ENCODE measurements at regions not wholly inside any gene's neighbourhood (a gene's known extent, or its start where the extent isn't known, plus 50 kb on each side); places are given as distances from the start of the nearest gene placed in this dataset.

DNA sequence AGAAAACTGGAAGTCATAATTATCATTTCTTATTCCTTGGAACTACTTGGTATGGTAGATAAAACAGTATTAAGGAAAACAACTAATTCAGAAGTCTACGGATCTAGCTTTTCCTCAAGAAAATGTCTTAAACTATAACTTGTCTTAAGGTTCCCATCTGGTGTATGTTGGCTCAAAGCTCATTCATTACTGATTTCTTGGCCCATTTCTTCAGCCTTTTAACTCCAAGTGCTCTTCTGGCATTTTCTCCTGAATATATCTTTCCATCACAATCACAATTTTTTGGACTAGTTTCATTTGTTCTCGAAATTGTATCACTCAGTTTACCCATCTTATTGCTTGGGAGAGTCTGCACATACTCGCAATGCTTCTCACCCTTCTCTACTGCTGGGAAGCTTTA lies 150.1 kb downstream of the C12orf50 start:
- Histone ChIP-seq H3K4me2 (ENCODE audit: low read length) (no peak overlapping the region), H3K27me3 (ENCODE audit: control insufficient read depth, insufficient read depth, low read length) (no peaks in the 10 kb centered on the region), H3K4me1 (ENCODE audit: control insufficient read depth, insufficient read depth, low read length) (no peaks in the 10 kb centered on the region), H3K4me3 (ENCODE audit: low read length) (no peak overlapping the region), H3K36me3 (ENCODE audit: insufficient read depth, low read length) (no peaks in the 10 kb centered on the region), H3K9ac (ENCODE audit: low read depth, low read length) (no peak overlapping the region), H3K9me3 (replicated peaks; ENCODE audit: low read length) (no peaks in the 10 kb centered on the region)

DNA sequence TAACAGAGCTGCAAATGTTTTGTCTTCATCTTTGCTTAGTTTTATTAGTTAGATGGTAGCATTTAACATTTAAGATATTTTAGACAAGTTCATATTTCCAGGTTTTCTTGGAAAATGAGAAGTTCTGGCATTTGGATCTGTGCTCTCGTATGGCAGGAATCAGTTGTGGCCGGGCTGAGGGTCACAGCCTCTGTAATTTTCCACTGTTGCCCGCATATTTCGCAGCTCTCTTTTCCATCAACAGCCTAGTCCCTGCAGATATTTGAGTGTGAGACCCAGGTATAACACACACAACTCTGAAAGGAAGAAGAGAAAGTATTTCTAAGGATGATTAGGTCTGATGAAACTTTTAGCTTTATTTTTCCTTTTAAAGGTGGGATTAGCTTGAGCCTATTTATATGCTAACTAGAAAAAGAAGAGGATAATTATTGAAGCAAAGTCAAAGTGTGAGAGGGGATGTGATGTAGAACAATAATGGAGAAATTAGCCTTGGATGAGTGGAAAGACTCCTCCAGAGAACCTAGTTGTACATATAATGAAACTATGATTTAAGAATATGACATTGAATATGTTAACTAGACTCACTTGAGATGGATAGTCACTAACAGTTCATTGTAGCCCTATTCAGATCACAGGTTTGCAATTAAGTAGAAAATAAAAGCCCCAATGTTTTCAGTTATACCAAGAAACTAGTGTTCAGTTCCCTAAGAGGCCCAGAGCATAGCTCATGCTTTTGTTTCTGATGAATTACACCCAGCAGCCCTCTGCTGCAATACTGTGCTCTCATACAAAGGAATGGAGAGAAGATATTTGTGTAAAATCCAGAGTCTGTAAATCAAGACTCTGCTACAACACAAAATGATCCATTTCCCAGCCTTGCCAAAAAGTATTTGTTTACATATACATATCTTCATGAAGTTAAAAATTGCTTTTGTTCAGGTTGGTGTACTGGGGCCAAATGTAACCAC lies 158.4 kb downstream of the C12orf50 start:
- Histone ChIP-seq H3K27me3 (ENCODE audit: control insufficient read depth, insufficient read depth, low read length) (no peaks in the 10 kb centered on the region), H3K36me3 (ENCODE audit: insufficient read depth, low read length) (no peaks in the 10 kb centered on the region), H3K4me3 (ENCODE audit: low read length) (no peak overlapping the region), H3K9ac (ENCODE audit: low read depth, low read length) (no peak overlapping the region), H3K4me1 (ENCODE audit: control insufficient read depth, insufficient read depth, low read length) (peaks cover 5% of the 10 kb centered on the region), H3K4me2 (ENCODE audit: low read length) (no peak overlapping the region), H3K9me3 (replicated peaks; ENCODE audit: low read length) (no peaks in the 10 kb centered on the region)

DNA sequence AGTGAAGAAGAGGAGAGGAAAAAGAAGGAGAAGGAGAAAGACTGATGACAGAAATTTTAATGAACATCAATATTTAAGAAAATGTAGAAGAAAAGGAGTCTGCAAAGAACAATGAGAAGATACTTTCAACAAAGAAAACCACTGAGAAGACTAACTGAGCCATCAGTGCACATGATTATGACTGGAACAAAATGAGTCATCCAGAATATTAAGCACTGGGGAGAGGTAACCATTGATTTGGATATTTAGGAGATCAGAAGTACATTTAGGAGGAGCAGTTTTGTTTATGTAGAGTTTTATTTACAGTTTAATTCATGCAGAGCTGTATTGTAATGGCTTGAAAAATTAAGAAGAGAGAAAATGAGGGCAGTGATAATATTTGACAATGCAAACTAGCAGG lies 159.1 kb downstream of the C12orf50 start:
- no peak overlapping the region for H3K9ac ChIP-seq (ENCODE audit: low read depth, low read length)
- H3K9me3 ChIP-seq (replicated peaks; ENCODE audit: low read length), result no peaks in the 10 kb centered on the region
- H3K4me1 ChIP-seq (ENCODE audit: control insufficient read depth, insufficient read depth, low read length), result peaks cover 5% of the 10 kb centered on the region
- H3K4me2 ChIP-seq (ENCODE audit: low read length), result no peak overlapping the region
- H3K4me3 ChIP-seq (ENCODE audit: low read length), result no peak overlapping the region
- H3K36me3 ChIP-seq (ENCODE audit: insufficient read depth, low read length), result no peaks in the 10 kb centered on the region
- H3K27me3 ChIP-seq (ENCODE audit: control insufficient read depth, insufficient read depth, low read length), result no peaks in the 10 kb centered on the region

DNA sequence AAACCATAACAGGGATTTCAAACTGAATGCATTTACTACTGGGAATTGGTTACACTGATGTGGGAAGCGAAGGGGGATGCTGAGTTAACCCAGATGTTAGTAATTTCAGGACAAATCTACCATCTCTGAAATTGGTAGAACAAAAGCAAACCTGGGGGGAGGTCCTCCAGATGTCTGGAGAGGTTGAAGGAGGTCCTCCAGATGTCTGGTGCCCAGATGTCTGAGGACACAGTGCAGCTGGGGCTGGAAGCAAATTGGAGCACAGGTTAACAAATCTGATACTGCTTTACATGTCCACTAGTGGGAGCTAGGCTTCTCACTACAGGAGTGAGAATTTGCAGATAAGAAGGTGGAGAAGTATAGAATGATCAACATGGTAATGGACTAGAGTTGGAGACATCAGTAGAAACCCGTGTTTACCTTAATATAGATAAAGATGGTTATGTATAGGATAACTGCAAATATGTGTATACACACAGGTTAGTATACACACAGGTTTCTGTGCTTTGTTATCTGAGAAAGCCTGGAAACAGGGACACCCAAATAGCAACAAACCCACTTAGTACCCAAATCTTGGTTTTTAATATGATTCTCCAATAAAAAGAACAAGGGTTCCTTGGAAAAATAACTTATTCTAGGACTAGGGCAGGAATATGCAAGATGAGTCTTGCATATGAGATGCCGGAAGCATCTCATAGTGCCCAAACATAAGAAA lies 162.5 kb downstream of the C12orf50 start:
- Histone ChIP-seq H3K27me3 (ENCODE audit: control insufficient read depth, insufficient read depth, low read length) (no peaks in the 10 kb centered on the region), H3K4me2 (ENCODE audit: low read length) (no peak overlapping the region), H3K9me3 (replicated peaks; ENCODE audit: low read length) (no peaks in the 10 kb centered on the region), H3K4me3 (ENCODE audit: low read length) (no peak overlapping the region), H3K4me1 (ENCODE audit: control insufficient read depth, insufficient read depth, low read length) (peaks cover 5% of the 10 kb centered on the region), H3K36me3 (ENCODE audit: insufficient read depth, low read length) (no peaks in the 10 kb centered on the region), H3K9ac (ENCODE audit: low read depth, low read length) (no peak overlapping the region)

DNA sequence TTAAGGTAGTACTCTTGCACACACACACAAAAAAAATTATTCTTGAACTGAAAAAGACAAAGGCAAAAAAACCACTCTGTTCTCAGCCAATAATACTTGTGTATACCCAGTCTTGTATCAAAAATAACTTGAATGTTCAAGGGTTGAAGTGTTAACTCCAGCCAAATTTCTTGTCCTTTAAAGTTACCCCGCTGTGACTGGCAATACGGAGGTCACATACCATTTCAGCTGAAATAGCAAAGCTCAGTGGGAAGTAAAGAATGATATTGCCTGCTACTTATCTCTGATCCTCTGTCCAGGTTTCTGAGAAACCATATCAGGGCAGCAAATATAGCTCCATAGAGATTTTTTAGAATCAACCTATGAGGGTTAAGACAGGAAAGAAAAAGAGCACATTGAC lies 167.4 kb downstream of the C12orf50 start:
- Histone ChIP-seq H3K4me1 (ENCODE audit: control insufficient read depth, insufficient read depth, low read length) (no peaks in the 10 kb centered on the region), H3K4me2 (ENCODE audit: low read length) (no peak overlapping the region), H3K4me3 (ENCODE audit: low read length) (no peak overlapping the region), H3K36me3 (ENCODE audit: insufficient read depth, low read length) (no peaks in the 10 kb centered on the region), H3K9ac (ENCODE audit: low read depth, low read length) (no peak overlapping the region), H3K9me3 (replicated peaks; ENCODE audit: low read length) (no peaks in the 10 kb centered on the region), H3K27me3 (ENCODE audit: control insufficient read depth, insufficient read depth, low read length) (no peaks in the 10 kb centered on the region)

DNA sequence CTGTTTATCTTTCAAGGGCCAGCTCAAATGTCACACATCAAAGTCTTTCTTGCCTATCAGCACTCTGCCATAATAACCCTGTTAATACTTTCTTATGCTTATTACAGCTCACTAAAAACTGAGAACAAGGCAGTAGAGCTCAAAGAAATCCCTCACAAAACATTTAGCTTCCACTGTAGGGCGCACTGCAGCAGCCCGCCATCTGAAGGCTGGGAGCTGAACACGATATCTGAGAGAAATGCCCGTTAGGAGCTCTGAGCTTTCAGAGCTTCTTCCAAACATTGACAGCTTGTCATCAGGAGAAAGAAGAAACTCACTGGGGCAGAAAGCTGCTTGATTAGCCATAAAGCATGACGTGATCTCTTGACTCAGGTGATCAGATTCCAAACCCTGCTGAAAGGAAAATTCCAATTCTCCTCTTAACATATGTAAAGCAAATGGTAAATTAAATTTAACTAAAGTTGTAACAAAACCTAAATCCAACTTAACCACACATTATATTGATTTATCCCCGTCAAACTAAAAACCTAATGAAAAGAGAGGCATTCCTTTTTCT lies 175.7 kb downstream of the C12orf50 start:
- no peaks in the 10 kb centered on the region for H3K9me3 ChIP-seq (replicated peaks; ENCODE audit: low read length)
- H3K27me3 ChIP-seq (ENCODE audit: control insufficient read depth, insufficient read depth, low read length), result no peaks in the 10 kb centered on the region
- H3K4me3 ChIP-seq (ENCODE audit: low read length), result no peak overlapping the region
- no peaks in the 10 kb centered on the region for H3K4me1 ChIP-seq (ENCODE audit: control insufficient read depth, insufficient read depth, low read length)
- H3K36me3 ChIP-seq (ENCODE audit: insufficient read depth, low read length), result no peaks in the 10 kb centered on the region
- H3K9ac ChIP-seq (ENCODE audit: low read depth, low read length), result no peak overlapping the region
- no peak overlapping the region for H3K4me2 ChIP-seq (ENCODE audit: low read length)

- no peaks in the 10 kb centered on the region for H3K27me3 ChIP-seq (ENCODE audit: control insufficient read depth, insufficient read depth, low read length)
Observed at GRCh38 chr12:87849074-87849473, 180.1 kb downstream of the C12orf50 start.

DNA sequence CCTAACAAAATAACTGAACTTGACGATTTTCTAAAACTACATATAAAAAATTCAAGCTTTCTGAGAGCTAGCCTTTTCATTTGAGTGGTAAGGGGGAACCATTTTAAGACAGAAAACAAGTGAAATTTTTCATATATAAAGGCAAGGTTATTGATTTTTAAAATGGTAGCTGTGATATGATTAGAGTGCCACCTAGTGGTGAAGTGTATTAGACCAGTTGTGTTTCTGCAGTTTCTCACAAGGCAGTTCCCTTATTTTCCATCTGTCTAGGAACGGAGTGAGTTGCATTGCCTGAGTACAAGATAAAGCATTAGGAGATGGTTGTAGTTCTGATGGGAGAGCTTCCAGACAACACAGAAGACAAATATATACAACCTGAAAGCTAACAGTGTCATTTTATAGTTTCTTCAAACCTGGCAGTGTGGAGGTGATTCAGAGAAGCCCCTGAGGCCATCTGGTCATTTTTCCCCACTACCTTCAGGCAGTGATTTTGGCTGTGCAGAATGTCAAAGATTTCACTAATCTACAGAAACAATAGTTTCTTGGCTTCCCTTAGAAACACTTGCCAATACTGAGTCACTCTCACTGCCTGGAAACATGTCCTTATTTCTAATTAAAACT lies 180.8 kb downstream of the C12orf50 start:
- no peaks in the 10 kb centered on the region for H3K4me1 ChIP-seq (ENCODE audit: control insufficient read depth, insufficient read depth, low read length)

More at GRCh38 chr12:87849074-87849473, 180.1 kb downstream of the C12orf50 start:
- no peak overlapping the region for H3K9ac ChIP-seq (ENCODE audit: low read depth, low read length)
- H3K36me3 ChIP-seq (ENCODE audit: insufficient read depth, low read length), result no peaks in the 10 kb centered on the region
- H3K4me3 ChIP-seq (ENCODE audit: low read length), result no peak overlapping the region
- H3K4me2 ChIP-seq (ENCODE audit: low read length), result no peak overlapping the region
- H3K4me1 ChIP-seq (ENCODE audit: control insufficient read depth, insufficient read depth, low read length), result no peaks in the 10 kb centered on the region
- no peaks in the 10 kb centered on the region for H3K9me3 ChIP-seq (replicated peaks; ENCODE audit: low read length)

GRCh38 chr12:87847147-87847546 lies 182.1 kb downstream of the C12orf50 start:
- Histone ChIP-seq H3K4me2 (ENCODE audit: low read length) (no peak overlapping the region), H3K9ac (ENCODE audit: low read depth, low read length) (no peak overlapping the region), H3K4me1 (ENCODE audit: control insufficient read depth, insufficient read depth, low read length) (no peaks in the 10 kb centered on the region), H3K9me3 (replicated peaks; ENCODE audit: low read length) (no peaks in the 10 kb centered on the region), H3K4me3 (ENCODE audit: low read length) (no peak overlapping the region), H3K27me3 (ENCODE audit: control insufficient read depth, insufficient read depth, low read length) (no peaks in the 10 kb centered on the region), H3K36me3 (ENCODE audit: insufficient read depth, low read length) (no peaks in the 10 kb centered on the region)

More for the DNA sequence above, 180.8 kb downstream of the C12orf50 start:
- H3K36me3 ChIP-seq (ENCODE audit: insufficient read depth, low read length), result no peaks in the 10 kb centered on the region
- no peak overlapping the region for H3K9ac ChIP-seq (ENCODE audit: low read depth, low read length)
- H3K27me3 ChIP-seq (ENCODE audit: control insufficient read depth, insufficient read depth, low read length), result no peaks in the 10 kb centered on the region
- no peak overlapping the region for H3K4me3 ChIP-seq (ENCODE audit: low read length)
- H3K4me2 ChIP-seq (ENCODE audit: low read length), result no peak overlapping the region
- no peaks in the 10 kb centered on the region for H3K9me3 ChIP-seq (replicated peaks; ENCODE audit: low read length)

DNA sequence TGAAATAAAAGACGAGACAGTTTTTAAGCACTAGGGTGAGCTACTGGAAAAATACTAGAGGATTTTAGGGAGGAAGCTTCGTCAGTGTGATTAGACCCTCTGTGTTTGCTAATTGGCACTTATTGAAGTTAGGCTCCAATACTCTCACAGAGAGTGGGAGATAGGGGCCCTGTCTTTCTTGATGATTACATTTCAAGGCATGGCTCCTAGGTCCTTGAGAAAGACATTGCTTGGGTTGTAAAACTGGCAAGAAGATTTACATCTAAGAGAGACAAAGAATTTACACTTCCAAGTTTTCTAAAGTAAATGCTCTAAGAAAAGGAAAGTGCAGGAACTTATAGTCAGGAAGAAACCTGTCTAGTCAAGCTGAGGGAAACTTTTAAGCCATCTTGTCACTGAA lies 183.2 kb downstream of the C12orf50 start:
- Histone ChIP-seq H3K9ac (ENCODE audit: low read depth, low read length) (no peak overlapping the region), H3K36me3 (ENCODE audit: insufficient read depth, low read length) (no peaks in the 10 kb centered on the region), H3K27me3 (ENCODE audit: control insufficient read depth, insufficient read depth, low read length) (no peaks in the 10 kb centered on the region), H3K4me1 (ENCODE audit: control insufficient read depth, insufficient read depth, low read length) (no peaks in the 10 kb centered on the region), H3K9me3 (replicated peaks; ENCODE audit: low read length) (no peaks in the 10 kb centered on the region), H3K4me2 (ENCODE audit: low read length) (no peak overlapping the region), H3K4me3 (ENCODE audit: low read length) (no peak overlapping the region)

DNA sequence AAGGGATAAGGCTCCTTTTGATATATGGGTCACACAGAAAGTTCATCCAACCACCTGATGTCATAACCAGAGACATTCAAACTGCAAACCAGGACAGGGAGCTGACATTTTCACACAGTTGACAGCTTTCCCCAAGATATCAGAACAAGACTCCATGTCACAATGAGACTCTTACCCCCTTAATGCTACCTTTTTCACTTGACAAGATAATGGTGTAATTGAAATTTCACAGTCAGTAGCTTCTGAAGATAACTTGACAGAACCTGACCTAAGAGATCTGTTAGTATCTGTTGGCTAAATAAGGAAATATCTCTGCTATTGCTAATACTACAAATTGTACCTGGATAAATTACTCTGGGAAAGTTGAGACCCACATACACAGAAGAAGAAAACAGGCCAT lies 187.3 kb downstream of the C12orf50 start:
- Histone ChIP-seq H3K27me3 (ENCODE audit: control insufficient read depth, insufficient read depth, low read length) (no peaks in the 10 kb centered on the region), H3K4me1 (ENCODE audit: control insufficient read depth, insufficient read depth, low read length) (no peaks in the 10 kb centered on the region), H3K9ac (ENCODE audit: low read depth, low read length) (no peak overlapping the region), H3K4me2 (ENCODE audit: low read length) (no peak overlapping the region), H3K9me3 (replicated peaks; ENCODE audit: low read length) (no peaks in the 10 kb centered on the region), H3K4me3 (ENCODE audit: low read length) (no peak overlapping the region), H3K36me3 (ENCODE audit: insufficient read depth, low read length) (no peaks in the 10 kb centered on the region)
